CD4-positive, alpha-beta T cell treated with Interleukin-17A for 4 hours (primary cell): ENCODE measurements at regions not wholly inside any gene's neighbourhood (a gene's known extent, or its start where the extent isn't known, plus 50 kb on each side); places are given as distances from the start of the nearest gene placed in this dataset.
"Not testable (repeated sequence)": the region's sequence is repeated elsewhere in the genome, so short reads cannot be mapped to it uniquely, and the experiment has no call there.

Experiments
- DNase-seq: peaks from one replicate; pipeline ENCODE4 v3.0.0-alpha.2; 2020; ENCODE audit warnings: mixed read lengths

GRCh38 chr14:51596488-51597117 lies 55.1 kb upstream of the FRMD6 start:
- no peak for DNase-seq

GRCh38 chr14:51597261-51598001 lies 54.3 kb upstream of the FRMD6 start:
- no peak for DNase-seq

- not testable (repeated sequence) for DNase-seq
Measured at GRCh38 chr14:51598924-51599600, 52.6 kb upstream of the FRMD6 start.

GRCh38 chr14:51600658-51601057 lies 51.1 kb upstream of the FRMD6 start:
- DNase-seq = no peak
